ENCODE measurements at regions not wholly inside any gene's neighbourhood (a gene's known extent, or its start where the extent isn't known, plus 50 kb on each side); places are given as distances from the start of the nearest gene placed in this dataset.

DNA sequence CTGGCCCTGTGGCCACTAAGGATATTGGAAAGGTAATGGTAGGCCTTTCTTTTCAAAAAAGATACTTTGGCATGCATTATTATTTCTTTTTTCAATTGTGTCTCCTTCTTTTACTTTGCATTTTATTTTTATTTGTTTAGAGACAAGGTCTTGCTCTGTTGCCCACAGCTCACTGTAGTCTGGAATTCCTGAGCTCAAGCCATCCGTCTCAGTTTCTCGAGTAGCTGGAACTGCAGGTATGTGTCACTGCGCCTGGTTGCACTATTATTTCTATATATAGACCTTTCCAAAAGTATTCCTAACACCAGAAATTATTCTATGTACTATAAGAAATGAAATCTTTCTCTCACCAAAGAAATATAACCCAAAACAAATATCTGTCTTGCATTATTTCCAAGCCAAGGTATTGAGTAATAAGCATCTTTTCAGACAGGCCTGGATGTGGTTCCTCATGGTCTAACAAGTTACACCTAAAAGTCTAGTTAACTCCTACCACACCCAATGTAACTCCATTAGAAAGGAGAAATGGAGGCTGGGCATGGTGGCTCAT lies 500.8 kb upstream of the ANKRD30A start:
- no peak for TF ChIP-seq MAFK (IDR thresholded peaks at IDR 0.05; ENCODE audit: low read depth, low read length)
- TF ChIP-seq CTCF (conservative IDR thresholded peaks at IDR 0.05; ENCODE audit: low read depth, low read length), result no peak
- no peak for TF ChIP-seq CHD1 (IDR thresholded peaks at IDR 0.05; ENCODE audit: low read depth, low read length)
- TF ChIP-seq POLR2A (IDR thresholded peaks at IDR 0.05; ENCODE audit: low read depth, low read length), result no peak
- TF ChIP-seq RFX5 (IDR thresholded peaks at IDR 0.05; ENCODE audit: low read depth, low read length), result no peak

Measured in IMR-90 (cell line).